HEK293T (cell line): ENCODE measurements at regions not wholly inside any gene's neighbourhood (a gene's known extent, or its start where the extent isn't known, plus 50 kb on each side); places are given as distances from the start of the nearest gene placed in this dataset.

ENCODE experiments used
- ARNT ChIP-seq: fragments of 450-650 bp; IDR thresholded peaks from 2 replicates; pipeline ENCODE4 v1.6.1; 2017; ENCODE audit warnings: mild to moderate bottlenecking
- BHLHE40 ChIP-seq: fragments of 450-650 bp; IDR thresholded peaks from 2 replicates; pipeline ENCODE4 v1.6.1; 2016; ENCODE audit warnings: mild to moderate bottlenecking, moderate library complexity, borderline replicate concordance
- CTBP1 ChIP-seq: fragments of 450-650 bp; IDR thresholded peaks from 2 replicates; pipeline ENCODE4 v1.6.1; 2016; ENCODE audit warnings: borderline replicate concordance
- ELF4 ChIP-seq: fragments of 450-650 bp; IDR thresholded peaks from 2 replicates; pipeline ENCODE4 v1.6.1; 2017; ENCODE audit warnings: antibody characterized with exemption
- FOXA1 ChIP-seq: fragments of 450-650 bp; IDR thresholded peaks from 2 replicates; pipeline ENCODE4 v1.6.1; 2016; ENCODE audit warnings: mild to moderate bottlenecking
- FOXK2 ChIP-seq: fragments of 450-650 bp; IDR thresholded peaks from 2 replicates; pipeline ENCODE4 v1.6.1; 2016; ENCODE audit warnings: mild to moderate bottlenecking
- FOXM1 ChIP-seq: fragments of 450-650 bp; IDR thresholded peaks from 2 replicates; pipeline ENCODE4 v1.6.1; 2017; ENCODE audit warnings: mild to moderate bottlenecking, borderline replicate concordance
- HDGF ChIP-seq: fragments of 450-650 bp; IDR thresholded peaks from 2 replicates; pipeline ENCODE4 v1.6.1; 2017; ENCODE audit warnings: antibody characterized with exemption, borderline replicate concordance
- L3MBTL2 ChIP-seq: fragments of 450-650 bp; conservative IDR thresholded peaks from 2 replicates; pipeline ENCODE4 v1.6.1; 2016; ENCODE audit warnings: mild to moderate bottlenecking
- NFRKB ChIP-seq: fragments of 450-650 bp; IDR thresholded peaks from 2 replicates; pipeline ENCODE4 v1.6.1; 2016; ENCODE audit warnings: mild to moderate bottlenecking, moderate library complexity
- SP1 ChIP-seq: fragments of 450-650 bp; IDR thresholded peaks from 2 replicates; pipeline ENCODE4 v1.6.1; 2017
- SUZ12 ChIP-seq: fragments of 450-650 bp; IDR thresholded peaks from 2 replicates; pipeline ENCODE4 v1.6.1; 2016; ENCODE audit warnings: mild to moderate bottlenecking
- TARDBP ChIP-seq: fragments of 450-650 bp; IDR thresholded peaks from 2 replicates; pipeline ENCODE4 v1.6.1; 2016
- ZNF384 ChIP-seq: fragments of 450-650 bp; IDR thresholded peaks from 2 replicates; pipeline ENCODE4 v1.6.1; 2016

DNA sequence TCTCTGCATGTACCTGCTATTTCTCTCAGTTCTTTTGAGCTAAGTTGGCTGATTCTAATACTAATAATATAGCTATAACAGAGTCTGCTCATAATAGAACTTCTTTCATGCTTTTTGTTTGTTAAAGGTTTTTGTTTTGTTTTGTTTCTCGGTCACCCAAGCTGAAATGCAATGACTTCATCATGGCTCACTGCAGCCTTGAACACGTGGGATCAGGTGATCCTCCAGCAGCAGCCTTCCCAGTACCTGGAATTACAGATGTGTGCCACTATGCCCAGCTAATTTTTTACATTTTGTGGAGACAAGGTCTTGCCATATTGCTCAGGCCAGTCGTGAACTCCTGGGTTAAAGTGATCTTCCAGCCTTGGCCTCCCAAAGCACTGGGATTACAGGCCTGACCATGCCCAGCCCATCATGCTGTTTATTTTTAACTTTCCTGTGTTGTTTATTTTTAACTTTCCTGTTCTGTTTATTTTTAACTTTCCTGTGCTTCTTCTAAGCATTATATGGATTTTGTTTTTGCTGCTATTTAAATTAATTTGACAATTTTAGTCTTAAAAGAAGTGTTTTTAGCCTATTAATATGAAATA lies 763.8 kb upstream of the CDH7 start:
- TF ChIP-seq ELF4: no peak
- TF ChIP-seq FOXK2: no peak
- no peak for TF ChIP-seq SP1
- TF ChIP-seq NFRKB: no peak
- TF ChIP-seq ARNT: no peak
- no peak for TF ChIP-seq SUZ12
- no peak for TF ChIP-seq BHLHE40
- TF ChIP-seq TARDBP: no peak
- no peak for TF ChIP-seq FOXA1
- TF ChIP-seq ZNF384: no peak
- TF ChIP-seq FOXM1: no peak
- no peak for TF ChIP-seq L3MBTL2
- no peak for TF ChIP-seq CTBP1
- TF ChIP-seq HDGF: no peak
